Adrenal gland (tissue), 5 donors: ENCODE measurements at regions not wholly inside any gene's neighbourhood (a gene's known extent, or its start where the extent isn't known, plus 50 kb on each side); places are given as distances from the start of the nearest gene placed in this dataset.

ENCODE experiments used
- POLR2A ChIP-seq, 2 donors: fragments of 450-650 bp; IDR thresholded peaks; one replicate each; pipeline ENCODE4 v1.6.1; 2017; ENCODE audit warnings: antibody characterized with exemption in 2 of 2, mild to moderate bottlenecking in 2 of 2, moderate library complexity in 1 of 2
- TF ChIP-seq, protein P1 (sequence below), 6 experiments: fragments of 450-650 bp in 4 of 6; fragments of 200-600 bp in 2 of 6; sonication (generic) in 1 of 6; IDR thresholded peaks; 1 replicate in 5 of 6; 2 replicates in 1 of 6; pipeline versions ENCODE4 v1.5.1 to v1.8.0; 2016 to 2021; ENCODE audit warnings: antibody characterized with exemption in 6 of 6, mild to moderate bottlenecking in 2 of 6, moderate library complexity in 1 of 6
- donor health status: DM: no; HTN: no; CAD: no.

DNA sequence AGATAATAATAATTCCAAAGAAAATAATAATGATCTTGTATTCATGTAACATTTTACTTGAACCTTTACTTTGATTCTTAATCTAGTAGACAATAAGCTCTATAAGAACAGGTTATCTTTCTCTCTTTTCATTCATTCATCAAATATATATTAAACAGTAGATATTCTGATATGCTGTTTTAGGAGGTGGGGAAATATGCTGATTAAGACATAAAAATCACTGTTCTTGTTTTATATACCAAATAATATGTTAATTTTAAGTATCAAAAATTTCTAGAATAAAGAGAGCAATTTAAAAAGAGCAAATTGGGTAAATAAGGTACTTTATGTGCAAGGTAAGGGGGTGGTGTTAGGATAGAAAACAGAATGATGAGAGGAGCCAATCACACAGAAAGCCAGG lies 401.9 kb downstream of the PDHA2 start:
- TF ChIP-seq, protein P1, sequence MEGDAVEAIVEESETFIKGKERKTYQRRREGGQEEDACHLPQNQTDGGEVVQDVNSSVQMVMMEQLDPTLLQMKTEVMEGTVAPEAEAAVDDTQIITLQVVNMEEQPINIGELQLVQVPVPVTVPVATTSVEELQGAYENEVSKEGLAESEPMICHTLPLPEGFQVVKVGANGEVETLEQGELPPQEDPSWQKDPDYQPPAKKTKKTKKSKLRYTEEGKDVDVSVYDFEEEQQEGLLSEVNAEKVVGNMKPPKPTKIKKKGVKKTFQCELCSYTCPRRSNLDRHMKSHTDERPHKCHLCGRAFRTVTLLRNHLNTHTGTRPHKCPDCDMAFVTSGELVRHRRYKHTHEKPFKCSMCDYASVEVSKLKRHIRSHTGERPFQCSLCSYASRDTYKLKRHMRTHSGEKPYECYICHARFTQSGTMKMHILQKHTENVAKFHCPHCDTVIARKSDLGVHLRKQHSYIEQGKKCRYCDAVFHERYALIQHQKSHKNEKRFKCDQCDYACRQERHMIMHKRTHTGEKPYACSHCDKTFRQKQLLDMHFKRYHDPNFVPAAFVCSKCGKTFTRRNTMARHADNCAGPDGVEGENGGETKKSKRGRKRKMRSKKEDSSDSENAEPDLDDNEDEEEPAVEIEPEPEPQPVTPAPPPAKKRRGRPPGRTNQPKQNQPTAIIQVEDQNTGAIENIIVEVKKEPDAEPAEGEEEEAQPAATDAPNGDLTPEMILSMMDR (IDR thresholded peaks at IDR 0.05), result no peak
- TF ChIP-seq POLR2A (IDR thresholded peaks at IDR 0.05), result no peak
